ENCODE measurements at regions not wholly inside any gene's neighbourhood (a gene's known extent, or its start where the extent isn't known, plus 50 kb on each side); places are given as distances from the start of the nearest gene placed in this dataset.

GRCh38 chr1:229098903-229099578 lies 171.9 kb upstream of the RAB4A start:
- DNase-seq = no peak

- DNase-seq = no peak
These were observed 169.7 kb upstream of the RAB4A start for GRCh38 chr1:229101011-229101871.

DNA sequence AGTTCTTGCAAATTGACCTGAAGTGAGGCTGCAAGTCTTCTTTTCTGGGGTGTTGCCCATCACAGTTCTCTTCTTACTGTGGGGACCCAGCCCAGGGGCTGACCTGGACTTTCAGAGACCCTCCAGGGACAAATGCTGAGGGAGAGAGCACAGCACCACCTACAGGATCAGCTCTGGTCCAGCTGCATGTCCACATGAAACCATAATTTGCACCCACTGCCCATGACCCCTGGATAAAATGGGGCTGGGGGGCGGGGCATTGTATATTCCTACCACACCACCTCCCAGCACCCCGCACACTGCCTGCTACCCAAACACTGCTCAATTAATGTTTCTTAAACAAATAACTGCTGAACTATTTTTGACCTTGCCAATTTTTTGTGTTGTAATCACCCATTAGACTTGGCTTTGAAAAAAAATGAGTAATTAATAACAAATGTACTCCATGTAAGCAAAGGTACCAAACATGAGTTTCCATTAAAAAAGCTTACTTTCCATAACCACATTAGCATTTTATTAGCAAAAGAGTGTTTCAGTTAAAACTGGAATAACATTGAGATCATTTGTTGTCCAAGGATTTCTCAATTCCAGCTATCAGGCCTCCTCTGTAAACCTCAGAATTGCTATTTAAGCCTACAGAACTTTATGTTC lies 168.0 kb upstream of the RAB4A start:
- no peak for DNase-seq

GRCh38 chr1:229104654-229105053 lies 166.3 kb upstream of the RAB4A start:
- no peak for DNase-seq

DNA sequence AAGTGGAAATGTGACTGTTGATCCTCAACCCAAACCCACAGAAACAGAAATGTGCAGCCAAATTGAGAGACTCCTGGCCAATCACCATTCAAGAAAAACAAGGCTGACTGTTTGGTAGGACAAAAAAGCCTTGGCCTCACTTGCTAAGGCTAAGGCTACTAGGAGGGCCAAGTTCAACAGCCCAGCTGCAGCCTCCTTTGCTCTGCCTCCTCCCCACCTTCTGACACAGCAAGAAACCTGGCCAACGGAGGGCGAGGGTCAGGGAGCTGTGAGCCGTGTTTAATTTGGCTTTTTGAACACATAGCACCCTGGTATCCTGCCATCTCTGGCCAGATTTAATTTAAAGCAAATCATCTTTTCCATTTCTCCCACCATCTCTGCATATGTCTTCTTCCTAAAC lies 165.8 kb upstream of the RAB4A start:
- DNase-seq = no peak

DNA sequence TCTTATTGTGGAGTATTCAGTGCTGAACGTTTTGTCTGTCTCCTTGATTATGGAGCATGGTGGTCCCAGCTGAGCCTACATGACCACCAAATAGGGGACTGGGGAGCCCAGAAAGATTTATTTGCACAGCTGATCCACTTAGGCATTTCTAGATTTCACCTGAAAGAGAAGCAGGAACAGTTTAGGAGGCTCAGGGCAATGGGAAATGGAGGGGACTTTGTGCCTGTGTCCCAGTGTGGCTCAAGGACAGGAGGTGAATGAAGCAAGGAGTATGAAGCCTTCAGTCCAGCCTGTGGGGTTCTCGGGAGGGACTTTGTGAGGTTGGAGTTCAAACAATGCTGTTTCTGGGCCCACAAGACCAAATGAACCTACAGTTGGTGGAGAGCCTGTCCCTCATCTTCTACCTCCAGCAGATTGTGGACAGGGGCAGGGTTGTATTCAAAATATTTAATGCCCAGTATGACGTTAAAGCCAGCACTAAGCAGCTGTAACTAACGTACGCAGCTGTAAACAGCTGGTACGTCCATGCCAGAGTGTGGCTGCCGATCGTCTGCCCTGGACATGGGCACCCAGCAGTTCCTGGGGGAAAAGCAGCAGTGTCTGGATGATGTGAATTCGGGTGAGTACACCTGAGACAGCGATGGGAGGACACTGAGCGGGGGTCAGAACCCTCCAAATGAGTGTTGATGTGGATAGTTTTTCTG lies 164.9 kb upstream of the RAB4A start:
- DNase-seq = no peak

GRCh38 chr1:229106526-229107125 lies 164.3 kb upstream of the RAB4A start:
- no peak for DNase-seq

- no peak for DNase-seq
These were observed 163.6 kb upstream of the RAB4A start for GRCh38 chr1:229107304-229107815.

GRCh38 chr1:229107972-229108371 lies 162.9 kb upstream of the RAB4A start:
- no peak for DNase-seq

- no peak for DNase-seq
These were observed 162.2 kb upstream of the RAB4A start for GRCh38 chr1:229108598-229109201.

- no peak for DNase-seq
These were observed 161.6 kb upstream of the RAB4A start for GRCh38 chr1:229109320-229109761.

DNA sequence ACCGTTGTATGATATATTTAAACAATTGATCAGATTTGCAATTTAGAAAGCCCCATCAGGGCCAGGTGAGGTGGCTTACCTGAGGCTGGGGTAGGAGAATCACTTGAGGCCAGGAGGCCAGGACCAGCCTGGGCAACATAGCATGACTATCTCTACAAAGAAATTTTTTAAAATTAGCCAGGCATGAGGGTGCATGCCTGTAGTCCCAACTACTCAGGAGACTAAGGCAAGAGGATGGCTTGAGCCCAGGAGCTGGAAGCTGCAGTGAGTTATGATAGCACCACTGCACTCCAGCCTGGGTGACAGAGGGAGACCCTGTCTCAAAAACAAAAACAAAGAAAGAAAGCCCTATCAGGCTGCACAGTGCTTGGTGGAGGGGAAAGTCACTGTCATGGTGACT lies 159.9 kb upstream of the RAB4A start:
- no peak for DNase-seq

DNA sequence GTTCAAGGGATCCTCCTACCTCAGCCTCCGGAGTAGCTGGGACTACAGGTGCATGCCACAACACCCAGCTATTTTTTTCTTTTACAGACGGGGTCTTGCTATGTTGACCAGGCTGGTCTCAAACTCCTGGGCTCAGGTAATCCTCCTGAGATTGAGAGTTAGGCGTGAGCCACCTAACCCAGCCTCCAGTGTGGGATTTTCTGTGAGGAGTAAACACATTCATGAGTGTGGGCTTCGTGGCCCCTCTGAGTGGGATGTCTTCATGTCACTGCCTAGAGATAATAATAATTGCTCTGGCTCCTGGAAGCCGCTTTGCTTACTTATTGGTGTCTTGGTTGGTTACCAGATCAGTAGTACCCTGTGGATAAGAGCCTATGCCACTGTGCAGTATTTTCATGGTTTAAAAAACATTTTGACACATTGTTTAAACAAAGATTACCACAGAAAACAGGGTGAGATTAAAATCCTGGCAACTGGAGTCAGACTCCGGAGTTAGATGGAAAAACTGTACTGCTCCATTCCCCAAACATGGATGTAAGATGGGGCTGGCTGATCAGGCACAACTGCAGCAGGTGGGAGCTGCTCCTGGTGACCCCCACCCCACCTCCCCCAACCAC lies 159.1 kb upstream of the RAB4A start:
- no peak for DNase-seq

GRCh38 chr1:229112832-229113548 lies 157.9 kb upstream of the RAB4A start:
- no peak for DNase-seq

GRCh38 chr1:229114315-229114714 lies 156.6 kb upstream of the RAB4A start:
- DNase-seq = no peak

DNA sequence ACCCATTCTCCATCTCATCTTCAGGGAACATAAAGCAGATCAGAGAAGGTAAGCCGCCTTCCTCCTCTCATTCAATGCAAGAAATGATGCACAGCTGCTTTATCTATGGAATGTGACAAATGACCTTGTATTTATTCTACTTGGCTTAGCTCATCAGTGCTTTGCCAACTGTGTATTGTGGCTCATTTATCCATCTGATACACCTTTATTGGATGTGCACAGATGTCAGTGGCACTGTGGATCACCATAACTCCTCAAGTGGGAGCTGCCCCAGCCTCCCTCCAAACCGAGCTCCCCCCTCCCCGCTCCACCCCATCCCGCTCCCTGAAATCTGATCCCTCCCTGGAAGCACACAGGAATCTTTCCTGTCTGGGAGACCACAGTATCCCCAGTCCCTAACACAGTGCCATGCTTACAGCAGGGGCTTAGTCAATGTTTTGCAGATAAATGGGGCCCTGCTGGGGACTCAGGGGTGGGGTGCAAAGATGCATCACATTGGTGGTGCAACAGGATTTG lies 156.0 kb upstream of the RAB4A start:
- no peak for DNase-seq

GRCh38 chr1:229116114-229116513 lies 154.8 kb upstream of the RAB4A start:
- no peak for DNase-seq

- DNase-seq = peak; percentile 33
These were observed 153.1 kb upstream of the RAB4A start for GRCh38 chr1:229117664-229118300.

GRCh38 chr1:229118477-229119061 lies 152.3 kb upstream of the RAB4A start:
- no peak for DNase-seq

DNA sequence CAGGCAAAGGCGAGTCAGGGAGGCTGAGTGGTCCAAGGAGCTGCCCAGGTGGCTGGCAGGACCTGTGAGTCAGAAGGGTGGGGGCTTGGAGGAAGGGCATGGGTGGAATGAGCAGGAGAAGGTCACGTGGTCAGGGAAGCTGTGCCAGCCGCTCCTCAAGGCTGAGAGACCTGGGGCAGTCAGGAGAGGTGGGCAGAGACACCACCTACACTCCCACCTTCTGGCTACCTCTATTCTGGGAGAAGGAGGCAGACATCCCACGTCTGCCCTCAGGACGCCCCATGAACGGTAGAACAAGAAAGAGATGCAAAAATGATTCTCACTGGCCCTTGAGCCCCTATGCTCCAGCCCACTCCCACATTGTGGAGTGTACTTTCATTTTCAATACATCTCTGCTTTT lies 151.8 kb upstream of the RAB4A start:
- no peak for DNase-seq

Measured in EL (cell line).